B cell (primary cell): ENCODE measurements at regions not wholly inside any gene's neighbourhood (a gene's known extent, or its start where the extent isn't known, plus 50 kb on each side); places are given as distances from the start of the nearest gene placed in this dataset.

Source experiments
- ATAC-seq: fragments of 200-7000 bp; cut with Tn5 transposase; one replicate; pipeline ENCODE4 v1.10.0; 2021; ENCODE audit warnings: low read depth, mild to moderate bottlenecking, moderate number of reproducible peaks, moderate library complexity
- CTCF ChIA-PET: fragments of 350-600 bp; sonication (Branson Sonifier 250); formaldehyde crosslinking; loops from one replicate; lab custom pipeline; 2021; ENCODE audit warnings: antibody characterized with exemption, inconsistent platforms; lab: Charles Lee
- POLR2A ChIA-PET: fragments of 350-600 bp; sonication (Branson Sonifier 250); formaldehyde crosslinking; loops from one replicate; lab custom pipeline; 2021; ENCODE audit warnings: antibody characterized with exemption; lab: Charles Lee
- DNase-seq: peaks from one replicate; pipeline ENCODE4 v3.0.0; 2013
- H2AFZ ChIP-seq: 2 replicates; pipeline ENCODE4 v1.6.1; 2012; ENCODE audit warnings: mild to moderate bottlenecking, low read depth, low read length; ENCODE audit not compliant: insufficient read depth, poor library complexity, severe bottlenecking
- H3K27ac ChIP-seq, 2 donors: 1 replicate in 1 of 2; 2 replicates in 1 of 2; pipeline ENCODE4 v1.5.1; 2012 to 2013; ENCODE audit warnings: low read length in 2 of 2, mild to moderate bottlenecking in 2 of 2, moderate library complexity in 1 of 2
- H3K27me3 ChIP-seq, 4 experiments: fragments of 200-600 bp in 1 of 4; sonication (generic) in 1 of 4; replicated peaks in 1 of 4; 1 replicate in 2 of 4; 2 replicates in 2 of 4; pipeline versions ENCODE4 v1.6.1 to v1.7.0; 2013 to 2016; ENCODE audit warnings: low read length in 3 of 4, mild to moderate bottlenecking in 2 of 4, mixed read lengths in 1 of 4, moderate library complexity in 1 of 4; ENCODE audit not compliant: insufficient read depth in 4 of 4, control insufficient read depth in 3 of 4; ENCODE audit errors: control extremely low read depth in 1 of 4
- H3K36me3 ChIP-seq, 2 experiments: replicated peaks in 1 of 2; 1 replicate in 1 of 2; 2 replicates in 1 of 2; pipeline versions ENCODE4 v1.6.1 to v1.7.1; 2013; ENCODE audit warnings: low read length in 1 of 2; ENCODE audit not compliant: insufficient read depth in 2 of 2, control insufficient read depth in 1 of 2; ENCODE audit errors: control extremely low read depth in 1 of 2, extremely low read depth in 1 of 2
- H3K4me1 ChIP-seq, 2 donors: fragments of 200-600 bp in 1 of 2; sonication (generic) in 1 of 2; 1 replicate in 1 of 2; 2 replicates in 1 of 2; pipeline versions ENCODE4 v1.5.1 to v1.6.1; 2013 to 2017; ENCODE audit warnings: low read length in 2 of 2; ENCODE audit not compliant: control insufficient read depth in 2 of 2, insufficient read depth in 2 of 2
- H3K4me2 ChIP-seq: replicated peaks from 2 replicates; pipeline ENCODE3; 2012; ENCODE audit warnings: mild to moderate bottlenecking, low read depth, low read length; ENCODE audit not compliant: poor library complexity, severe bottlenecking
- H3K4me3 ChIP-seq, 5 experiments: fragments of 200-600 bp in 1 of 5; sonication (generic) in 1 of 5; 1 replicate in 3 of 5; 2 replicates in 2 of 5; pipeline versions ENCODE4 v1.5.1 to v1.7.0; 2011 to 2016; ENCODE audit warnings: low read length in 4 of 5, mild to moderate bottlenecking in 4 of 5, low read depth in 2 of 5, control low read depth in 1 of 5, moderate library complexity in 1 of 5; ENCODE audit not compliant: insufficient read depth in 1 of 5; ENCODE audit errors: control extremely low read depth in 1 of 5, extremely low read depth in 1 of 5
- H3K79me2 ChIP-seq: fragments of 200-600 bp; sonication (generic); one replicate; pipeline ENCODE4 v1.6.0; 2016; ENCODE audit warnings: low read length; ENCODE audit not compliant: control insufficient read depth, insufficient read depth
- H3K9ac ChIP-seq: fragments of 200-600 bp; sonication (generic); 2 replicates; pipeline ENCODE4 v1.6.1; 2017; ENCODE audit warnings: mild to moderate bottlenecking, low read length, moderate library complexity
- H3K9me3 ChIP-seq, 3 donors: one replicate each; pipeline versions ENCODE4 v1.6.1 to v1.7.1; 2013; ENCODE audit warnings: low read length in 2 of 3; ENCODE audit not compliant: control insufficient read depth in 2 of 3, insufficient read depth in 1 of 3; ENCODE audit errors: control extremely low read depth in 1 of 3
- H4K20me1 ChIP-seq: 2 replicates; pipeline ENCODE4 v1.6.0; 2012; ENCODE audit warnings: mild to moderate bottlenecking, low read length; ENCODE audit not compliant: insufficient read depth, control insufficient read depth, poor library complexity, severe bottlenecking
- H3K27ac Mint-ChIP-seq: one replicate; pipeline ENCODE4 v1.8.0; 2021; ENCODE audit warnings: mixed read lengths
- H3K27me3 Mint-ChIP-seq: one replicate; pipeline ENCODE4 v1.8.0; 2021; ENCODE audit warnings: mixed read lengths
- H3K4me1 Mint-ChIP-seq: one replicate; pipeline ENCODE4 v1.8.0; 2021; ENCODE audit warnings: mixed read lengths
- H3K4me3 Mint-ChIP-seq: one replicate; pipeline ENCODE4 v1.8.0; 2021; ENCODE audit warnings: mixed read lengths
- H3K9me3 Mint-ChIP-seq: one replicate; pipeline ENCODE4 v1.8.0; 2022; ENCODE audit warnings: mixed read lengths; ENCODE audit not compliant: insufficient read depth
- EZH2 ChIP-seq: IDR thresholded peaks from 2 replicates; pipeline ENCODE4 v1.6.1; 2012; ENCODE audit warnings: borderline replicate concordance, low read depth, mild to moderate bottlenecking, moderate library complexity, low read length; ENCODE audit not compliant: insufficient read depth, poor library complexity, severe bottlenecking
- WGBS: methylation state at CpG from one replicate; pipeline ENCODE4 v1.1.5; 2013; ENCODE audit warnings: missing lambda C conversion rate; ENCODE audit not compliant: insufficient coverage; 5-methylcytosine and 5-hydroxymethylcytosine counted together
- intact Hi-C: fragments of 100-400 bp; cut with micrococcal nuclease; formaldehyde crosslinking; loops from one replicate; pipeline ENCODE4 v1.10.0; 2022
- TF ChIP-seq, protein P1 (sequence below): fragments of 200-600 bp; IDR thresholded peaks from one replicate; pipeline ENCODE4 v1.8.0; 2022; ENCODE audit warnings: antibody characterized with exemption, mild to moderate bottlenecking

GRCh38 chr20:39702701-39703349 lies 740.7 kb downstream of the DHX35 start:
- H3K9me3 Mint-ChIP-seq = no peaks in the 10 kb centered on the region
- no peaks in the 10 kb centered on the region for H3K79me2 ChIP-seq
- H3K27me3 Mint-ChIP-seq = no peaks in the 10 kb centered on the region
- no peaks in the 10 kb centered on the region for H3K4me1 ChIP-seq
- no peak overlapping the region for H2AFZ ChIP-seq
- ChIA-PET POLR2A (no interaction called here), CTCF (no interaction called here)
- TF ChIP-seq, protein P1, sequence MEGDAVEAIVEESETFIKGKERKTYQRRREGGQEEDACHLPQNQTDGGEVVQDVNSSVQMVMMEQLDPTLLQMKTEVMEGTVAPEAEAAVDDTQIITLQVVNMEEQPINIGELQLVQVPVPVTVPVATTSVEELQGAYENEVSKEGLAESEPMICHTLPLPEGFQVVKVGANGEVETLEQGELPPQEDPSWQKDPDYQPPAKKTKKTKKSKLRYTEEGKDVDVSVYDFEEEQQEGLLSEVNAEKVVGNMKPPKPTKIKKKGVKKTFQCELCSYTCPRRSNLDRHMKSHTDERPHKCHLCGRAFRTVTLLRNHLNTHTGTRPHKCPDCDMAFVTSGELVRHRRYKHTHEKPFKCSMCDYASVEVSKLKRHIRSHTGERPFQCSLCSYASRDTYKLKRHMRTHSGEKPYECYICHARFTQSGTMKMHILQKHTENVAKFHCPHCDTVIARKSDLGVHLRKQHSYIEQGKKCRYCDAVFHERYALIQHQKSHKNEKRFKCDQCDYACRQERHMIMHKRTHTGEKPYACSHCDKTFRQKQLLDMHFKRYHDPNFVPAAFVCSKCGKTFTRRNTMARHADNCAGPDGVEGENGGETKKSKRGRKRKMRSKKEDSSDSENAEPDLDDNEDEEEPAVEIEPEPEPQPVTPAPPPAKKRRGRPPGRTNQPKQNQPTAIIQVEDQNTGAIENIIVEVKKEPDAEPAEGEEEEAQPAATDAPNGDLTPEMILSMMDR = no peak
- no peak for TF ChIP-seq EZH2
- no peak overlapping the region for H3K4me2 ChIP-seq
- H3K36me3 ChIP-seq = no peaks in the 10 kb centered on the region
- intact Hi-C loops = no loop called here
- H3K4me3 Mint-ChIP-seq = no peak overlapping the region
- H4K20me1 ChIP-seq = no peaks in the 10 kb centered on the region
- H3K27ac Mint-ChIP-seq = no peak overlapping the region
- H3K4me1 Mint-ChIP-seq = peaks cover 4% of the 10 kb centered on the region
- H3K9me3 ChIP-seq = no peaks in the 10 kb centered on the region
- DNase-seq (no peak), ATAC-seq (no peak)
- no peaks in the 10 kb centered on the region for H3K27me3 ChIP-seq
- H3K9ac ChIP-seq = no peak overlapping the region
- no peak overlapping the region for H3K27ac ChIP-seq
- H3K4me3 ChIP-seq = no peak overlapping the region
- 0% methylated on average over 1 of the region's 1 CpG for WGBS

DNA sequence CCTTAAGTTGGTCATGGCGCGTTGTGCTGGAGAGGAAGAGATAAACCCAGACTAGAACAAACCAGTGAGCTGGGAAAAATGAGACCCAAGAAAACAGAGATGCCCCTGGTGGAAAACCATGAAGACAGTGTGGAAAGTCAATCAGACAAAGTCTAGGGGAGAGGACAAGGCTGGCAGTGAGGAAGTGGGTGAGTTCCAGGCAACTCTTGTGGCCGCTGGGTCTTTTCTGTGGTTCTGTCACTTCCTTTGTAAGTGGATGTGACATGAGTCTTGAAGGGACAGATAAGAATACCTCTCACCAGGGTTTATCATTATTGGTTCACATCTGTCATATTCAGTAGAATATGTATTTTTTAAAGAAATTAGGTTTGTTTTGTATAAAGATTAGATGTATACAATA lies 738.4 kb downstream of the DHX35 start:
- Histone ChIP-seq H3K27me3 (no peaks in the 10 kb centered on the region), H3K9ac (no peak overlapping the region), H3K36me3 (no peaks in the 10 kb centered on the region), H4K20me1 (no peaks in the 10 kb centered on the region), H3K4me2 (no peak overlapping the region), H2AFZ (no peak overlapping the region), H3K27ac (no peak overlapping the region), H3K9me3 (no peaks in the 10 kb centered on the region), H3K4me3 (no peak overlapping the region), H3K79me2 (no peaks in the 10 kb centered on the region), H3K4me1 (no peaks in the 10 kb centered on the region)
- 83% methylated on average over 2 of the region's 3 CpGs for WGBS
- no peak for TF ChIP-seq EZH2
- TF ChIP-seq, protein P1 = no peak
- H3K4me1 Mint-ChIP-seq = peaks cover 4% of the 10 kb centered on the region
- DNase-seq (no peak), ATAC-seq (no peak)
- intact Hi-C loops = no loop called here
- H3K9me3 Mint-ChIP-seq = no peaks in the 10 kb centered on the region
- no peak overlapping the region for H3K4me3 Mint-ChIP-seq
- H3K27me3 Mint-ChIP-seq = no peaks in the 10 kb centered on the region
- H3K27ac Mint-ChIP-seq = no peak overlapping the region
- ChIA-PET POLR2A (no interaction called here), CTCF (no interaction called here)
